Forelimb muscle (tissue), 1 donor: ENCODE measurements at regions not wholly inside any gene's neighbourhood (a gene's known extent, or its start where the extent isn't known, plus 50 kb on each side); places are given as distances from the start of the nearest gene placed in this dataset.

Experiments used
- DNase-seq: peaks from one replicate; pipeline ENCODE4 v3.0.0-alpha.2; 2013; ENCODE audit warnings: low read depth

DNA sequence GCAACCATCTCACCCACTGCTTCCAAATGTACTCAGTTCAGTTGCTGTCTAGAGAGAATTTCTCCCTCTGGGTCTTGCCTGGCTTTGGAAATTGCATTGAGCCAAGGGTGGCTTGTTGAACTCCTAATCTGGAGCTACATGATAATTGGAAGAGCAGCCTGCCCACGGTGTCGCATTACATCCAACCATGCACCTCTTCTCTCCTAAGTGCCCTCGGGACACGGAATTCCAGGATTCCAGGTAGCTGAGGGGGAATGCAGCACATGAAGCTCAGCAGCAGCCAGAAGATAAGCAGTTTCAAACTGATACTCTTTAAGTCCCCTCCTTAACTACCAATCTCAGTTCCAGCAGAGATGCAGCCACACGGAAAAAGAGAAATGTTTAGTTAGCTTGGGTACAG, 509.4 kb upstream of the KLF4 start:
- no peak for DNase-seq

DNA sequence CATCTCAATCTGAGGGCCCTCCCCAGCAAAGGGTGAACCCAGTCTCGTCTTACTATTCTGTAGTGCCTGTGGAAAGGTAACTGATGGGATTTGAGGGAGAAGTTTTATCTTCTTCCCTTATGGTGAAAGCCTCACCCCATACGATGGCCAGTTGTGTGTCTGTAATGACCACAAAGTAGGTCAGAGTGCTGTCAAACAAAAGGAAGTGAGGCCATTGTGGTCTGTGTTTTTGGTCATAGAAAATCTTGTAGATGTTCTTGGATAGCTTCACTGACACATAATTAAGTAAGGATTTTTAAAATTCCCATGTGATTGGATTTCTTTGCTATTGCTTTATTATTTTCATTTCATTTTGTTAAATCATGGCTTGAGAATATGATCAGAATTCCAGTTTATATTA, 505.1 kb upstream of the KLF4 start:
- no peak for DNase-seq

DNA sequence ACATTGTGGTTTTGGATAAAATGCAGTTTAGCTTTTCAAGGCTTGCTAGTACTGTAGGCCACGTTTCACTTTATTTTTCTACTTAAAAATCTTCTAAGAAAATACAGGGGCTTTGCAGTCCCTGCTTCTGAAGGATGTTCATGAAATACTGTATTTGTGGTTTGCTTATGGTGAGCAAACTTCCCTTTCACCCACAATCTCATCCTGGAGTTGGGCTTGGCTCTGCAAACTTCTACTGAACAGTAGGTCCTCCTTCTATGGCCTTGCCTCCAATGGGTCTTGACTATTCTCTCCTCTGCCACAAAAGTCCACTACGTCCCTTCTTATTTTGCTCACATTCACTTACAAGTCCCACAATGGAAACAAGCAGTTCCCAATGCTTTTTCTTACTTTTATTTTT, 502.7 kb upstream of the KLF4 start:
- no peak for DNase-seq

DNA sequence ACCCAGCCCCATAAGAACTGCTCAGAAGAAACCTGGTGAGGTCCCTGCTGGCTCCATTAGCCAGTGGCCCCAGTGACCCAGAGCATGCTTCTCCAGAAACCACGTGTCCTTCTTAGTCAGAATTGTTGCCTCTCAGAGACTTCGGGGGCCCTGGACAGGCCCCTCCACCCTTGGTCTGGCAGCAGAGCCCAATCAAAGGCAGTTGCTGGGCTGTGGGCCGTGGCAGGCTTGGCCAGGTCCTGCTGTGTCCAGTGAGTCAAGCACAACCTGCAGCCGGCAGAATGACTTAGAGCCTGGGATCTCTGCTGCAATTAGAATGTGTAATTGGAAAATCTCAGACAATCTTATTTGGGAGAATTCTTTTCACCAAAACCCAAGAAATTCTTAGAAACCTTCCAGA, 502.0 kb upstream of the KLF4 start:
- DNase-seq: no peak

DNA sequence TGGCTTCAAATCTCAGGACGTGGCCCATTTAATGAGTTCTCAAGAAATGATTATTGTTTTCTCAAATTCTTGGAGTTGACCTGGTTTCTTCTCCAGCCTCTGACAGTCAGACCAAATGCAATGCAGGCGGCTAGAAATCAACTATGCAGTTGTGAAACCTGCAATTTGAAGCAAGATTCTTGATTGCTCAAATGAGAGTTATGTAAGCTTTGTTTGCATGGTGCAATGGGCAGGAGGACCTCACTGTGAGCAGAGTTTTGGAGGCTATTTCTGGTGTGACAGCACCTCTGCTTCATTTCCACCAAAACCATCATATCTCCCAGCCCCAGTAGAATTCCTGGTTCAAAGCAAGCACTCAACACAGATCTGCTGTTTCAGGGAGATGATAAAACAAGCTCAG, 500.0 kb upstream of the KLF4 start:
- no peak for DNase-seq

DNA sequence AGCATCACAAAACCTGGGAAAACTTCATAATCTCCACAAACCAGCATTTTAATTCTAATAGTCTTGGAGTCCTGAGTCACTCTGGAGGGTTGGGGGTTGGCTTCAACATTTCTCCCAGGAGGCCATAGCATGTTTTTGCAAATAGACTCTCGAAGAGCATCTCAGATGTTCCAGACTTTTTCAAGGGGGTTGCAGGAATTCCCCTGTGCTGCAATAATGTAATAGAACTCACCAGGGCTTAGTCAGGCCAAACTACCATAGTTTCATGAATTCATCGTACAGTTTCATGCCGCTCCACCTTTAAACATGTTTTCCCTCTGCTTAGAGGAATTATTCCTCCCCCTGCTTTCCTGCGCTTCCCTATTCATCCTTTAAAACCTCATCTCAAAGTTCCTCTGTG, 499.5 kb upstream of the KLF4 start:
- no peak for DNase-seq

DNA sequence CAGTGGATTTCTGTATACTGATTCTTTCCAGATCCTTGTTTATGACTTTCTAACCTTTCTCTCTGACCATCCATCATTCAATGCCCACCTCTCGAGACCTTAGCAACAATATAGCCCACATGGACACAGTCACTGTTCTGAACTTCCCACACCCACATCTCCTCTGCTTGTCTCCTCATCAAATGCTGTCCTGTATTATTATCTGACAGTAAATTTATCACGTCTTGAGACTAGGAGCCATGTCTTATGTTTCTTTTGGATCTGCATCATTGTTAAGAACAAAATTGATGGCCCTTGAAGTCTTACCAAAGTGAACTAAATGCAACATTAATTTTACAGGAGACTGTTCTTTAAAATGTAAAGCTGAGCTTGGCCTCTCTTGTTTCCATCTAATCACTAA, 495.4 kb upstream of the KLF4 start:
- no peak for DNase-seq

DNA sequence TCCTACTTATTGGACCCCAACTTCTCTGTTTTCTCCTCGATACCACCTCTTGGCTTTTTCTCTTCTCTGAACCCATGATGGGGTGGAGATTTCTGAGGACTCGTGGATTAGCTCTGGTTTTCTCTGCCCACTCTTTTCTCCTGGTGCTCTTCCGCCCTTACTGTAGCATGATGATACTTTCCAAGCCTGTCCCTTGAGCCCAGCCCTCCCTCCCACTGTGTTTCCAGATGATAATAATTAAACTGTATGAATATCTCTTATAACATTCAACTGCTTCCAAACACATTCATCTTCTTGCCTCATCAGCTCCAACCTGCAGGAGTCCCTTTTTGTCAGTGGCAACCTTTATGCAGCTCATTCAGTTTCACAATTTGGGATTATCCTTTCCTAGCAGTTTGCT, 494.2 kb upstream of the KLF4 start:
- no peak for DNase-seq

DNA sequence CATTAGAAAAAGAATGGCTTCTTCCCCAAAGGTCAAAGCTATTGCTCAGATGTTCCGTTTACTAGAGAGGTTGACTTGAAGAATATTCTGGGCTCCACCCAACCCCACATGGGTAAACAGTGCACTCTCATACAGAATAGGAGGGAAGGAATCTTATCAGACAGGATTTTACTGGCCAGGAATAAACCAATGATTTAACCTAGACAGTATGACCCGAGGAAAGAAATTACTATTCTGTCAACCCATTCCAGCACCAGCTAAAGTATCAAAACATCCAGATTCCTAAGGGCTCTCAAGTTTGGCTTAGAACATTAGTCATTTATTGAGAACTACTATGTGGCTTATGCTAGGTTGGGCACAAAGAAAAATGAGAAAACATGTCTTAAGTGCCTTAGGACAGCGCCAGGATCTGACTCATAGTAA, 493.6 kb upstream of the KLF4 start:
- no peak for DNase-seq

DNA sequence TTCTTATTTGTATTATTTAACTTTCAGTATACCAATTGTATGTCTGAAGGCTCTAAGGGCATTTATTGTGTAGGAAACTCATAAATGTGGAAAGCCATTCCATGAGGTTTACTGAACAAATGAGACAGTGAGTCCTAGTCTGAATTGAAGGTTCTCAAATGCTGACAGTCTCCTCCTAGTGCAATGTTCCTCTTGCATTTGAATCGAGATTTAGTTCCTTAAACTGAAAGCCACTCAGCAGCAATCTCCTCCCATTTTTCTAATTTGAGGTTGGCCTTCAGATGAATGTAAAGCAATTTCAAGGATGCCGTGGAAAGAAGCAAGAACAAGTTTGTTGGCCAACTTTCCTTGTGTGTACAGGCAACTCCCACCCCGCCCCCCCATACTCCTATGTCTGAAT, 493.2 kb upstream of the KLF4 start:
- DNase-seq: no peak

DNA sequence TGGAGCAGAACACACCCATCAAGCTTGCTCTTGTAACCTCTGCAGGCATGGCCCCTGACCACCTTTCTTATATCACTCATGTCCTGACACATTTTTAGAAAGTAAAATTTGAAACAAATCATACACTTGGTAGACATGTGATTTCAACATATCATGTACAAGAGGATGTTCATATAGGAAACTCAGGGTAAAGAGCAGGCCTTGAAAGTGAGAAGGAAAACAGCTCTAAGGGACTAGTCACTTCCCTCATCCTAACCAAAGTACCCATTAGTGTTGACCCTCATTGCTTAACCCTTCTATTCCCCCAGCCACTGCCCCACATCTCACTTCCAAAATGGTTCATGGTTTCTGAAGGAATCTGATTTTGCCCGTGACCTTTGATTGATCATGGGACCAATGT, 492.4 kb upstream of the KLF4 start:
- DNase-seq: no peak

DNA sequence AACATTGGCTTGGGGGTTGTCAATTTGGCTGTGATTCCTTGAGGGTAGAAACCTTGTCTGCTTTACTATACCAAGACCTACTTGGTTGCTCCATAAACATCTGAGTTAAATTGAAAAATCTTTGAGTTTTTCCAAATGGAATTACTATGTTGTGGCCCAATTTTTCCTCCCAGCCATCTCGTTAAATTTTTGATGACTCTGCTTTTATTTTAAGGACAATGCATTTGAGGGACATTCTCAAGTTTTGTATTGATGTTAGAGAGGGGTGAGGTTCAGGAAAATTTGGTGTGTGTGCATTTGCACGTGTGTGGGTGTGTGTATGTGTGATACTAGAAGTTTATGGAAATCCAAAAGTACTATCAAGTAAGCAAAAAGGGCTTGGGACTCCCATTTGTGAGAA, 491.4 kb upstream of the KLF4 start:
- DNase-seq: no peak

DNA sequence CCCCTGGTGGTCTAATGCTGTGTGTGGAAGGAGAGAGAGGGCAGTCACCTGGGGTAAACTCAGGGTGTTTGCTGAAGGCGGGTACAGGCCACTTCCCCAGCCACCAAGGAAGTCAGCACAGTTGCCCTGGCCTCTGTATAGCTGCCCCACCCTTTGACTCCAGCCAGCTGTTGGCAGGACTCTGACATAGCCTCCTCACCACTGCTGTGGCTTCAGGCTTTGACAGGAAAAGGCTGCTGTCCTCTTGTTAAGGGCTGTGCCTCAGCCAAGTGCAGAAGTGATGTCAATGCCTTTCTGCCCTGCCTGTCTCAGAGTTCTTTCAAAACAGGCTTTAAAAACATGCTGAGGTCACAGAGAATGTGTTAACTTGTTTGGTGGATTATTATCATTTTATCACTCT, 487.2 kb upstream of the KLF4 start:
- no peak for DNase-seq

DNA sequence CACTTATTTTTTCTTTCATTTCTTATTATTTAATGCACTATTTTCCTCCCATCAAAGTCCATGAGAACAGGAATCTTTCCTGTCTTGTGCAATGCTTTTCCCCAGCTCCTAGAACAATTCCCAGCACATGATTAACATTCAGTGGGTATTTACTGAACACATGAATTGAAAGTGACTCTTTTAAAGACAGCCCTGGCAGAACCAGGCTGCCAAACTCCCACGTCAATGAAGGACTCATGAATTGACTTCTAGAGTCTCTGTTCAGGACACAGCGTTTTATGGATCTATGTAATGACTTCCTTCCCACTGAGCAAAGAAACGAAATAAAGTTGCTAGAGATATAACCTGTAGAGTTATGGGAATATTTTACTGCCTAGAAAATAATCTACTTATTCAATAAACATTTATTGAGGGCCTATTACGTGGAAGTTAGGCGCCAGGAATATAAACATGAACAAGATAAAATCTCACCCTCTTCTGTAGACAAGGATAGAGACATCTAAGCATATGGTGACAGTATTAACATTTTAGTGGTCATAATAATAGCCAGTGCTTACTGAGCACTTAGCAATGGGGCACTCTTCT, 485.9 kb upstream of the KLF4 start:
- DNase-seq: no peak

DNA sequence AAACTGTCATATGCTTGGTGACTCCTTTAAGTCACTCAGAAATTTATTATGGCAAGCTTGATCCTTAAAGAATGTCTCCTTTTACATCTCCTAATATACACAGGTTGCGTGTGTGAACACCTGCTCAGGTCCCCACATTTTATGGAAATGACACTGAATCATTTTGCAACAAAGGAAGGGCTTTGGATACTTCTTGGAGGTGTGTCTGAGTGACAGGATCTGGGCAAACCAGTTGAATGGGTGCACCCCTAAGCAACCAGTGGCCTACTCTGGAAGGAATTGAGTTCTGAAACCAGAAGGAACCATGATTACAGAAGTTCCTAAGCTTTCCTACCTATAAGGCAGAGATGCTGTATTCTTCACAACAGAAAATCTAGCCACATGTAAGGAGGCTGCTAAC, 483.9 kb upstream of the KLF4 start:
- no peak for DNase-seq

DNA sequence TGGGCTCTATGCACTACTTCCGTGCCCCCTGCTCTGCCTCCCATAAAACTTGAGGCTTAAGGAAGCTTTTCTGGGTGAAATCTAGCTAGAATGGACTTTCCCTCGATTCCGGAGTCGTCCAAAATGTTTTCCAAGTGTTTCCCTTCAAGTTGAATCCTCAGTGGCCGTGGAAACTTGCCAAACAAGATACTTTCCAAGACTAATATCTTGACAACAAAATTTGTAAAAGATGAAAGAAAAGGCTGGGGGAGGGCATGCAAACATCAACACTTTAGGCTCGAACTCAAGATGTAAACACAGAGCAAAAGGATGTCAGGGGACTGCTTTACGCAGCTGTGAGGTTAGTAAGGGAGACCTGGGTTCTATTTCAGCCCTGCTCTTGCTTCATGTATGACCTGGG, 482.8 kb upstream of the KLF4 start:
- no peak for DNase-seq

DNA sequence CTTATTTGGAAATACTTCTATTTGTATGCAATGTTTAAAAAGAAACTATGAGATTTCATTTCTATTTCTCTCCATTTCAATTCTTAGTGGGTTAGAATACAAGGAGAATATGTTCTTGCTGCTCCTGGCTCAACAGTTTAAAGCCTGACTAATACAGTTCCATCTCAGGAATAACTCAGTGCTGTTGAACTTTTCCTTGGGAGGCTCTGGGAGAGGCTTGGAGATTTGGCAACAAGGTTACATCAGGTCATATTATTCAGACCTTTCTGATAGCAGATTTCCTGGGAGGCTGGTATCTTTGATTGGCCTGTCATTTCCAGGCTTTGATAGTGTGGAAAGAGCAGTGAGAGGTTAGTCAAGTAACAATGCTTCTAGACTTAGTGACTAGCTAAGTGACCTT, 481.7 kb upstream of the KLF4 start:
- no peak for DNase-seq

DNA sequence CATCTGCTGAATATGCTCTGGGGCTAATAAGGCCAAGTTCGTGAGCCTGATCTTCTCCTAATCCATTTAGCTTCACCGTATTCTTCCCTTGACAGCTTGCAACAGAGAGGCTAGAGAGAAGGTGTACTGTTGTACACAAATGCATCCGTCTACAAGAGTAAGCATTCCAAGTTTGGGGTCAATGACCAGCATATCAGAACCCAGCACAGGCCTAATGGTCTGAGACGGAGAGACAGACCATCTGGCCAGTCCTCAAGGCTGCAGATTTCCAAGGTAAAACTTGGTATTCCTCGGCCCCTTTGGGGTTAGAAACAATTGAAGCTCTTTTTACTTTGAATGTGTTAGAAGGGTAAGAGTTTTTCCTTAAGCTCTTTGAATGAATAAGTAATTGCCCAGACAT, 481.2 kb upstream of the KLF4 start:
- DNase-seq: no peak

DNA sequence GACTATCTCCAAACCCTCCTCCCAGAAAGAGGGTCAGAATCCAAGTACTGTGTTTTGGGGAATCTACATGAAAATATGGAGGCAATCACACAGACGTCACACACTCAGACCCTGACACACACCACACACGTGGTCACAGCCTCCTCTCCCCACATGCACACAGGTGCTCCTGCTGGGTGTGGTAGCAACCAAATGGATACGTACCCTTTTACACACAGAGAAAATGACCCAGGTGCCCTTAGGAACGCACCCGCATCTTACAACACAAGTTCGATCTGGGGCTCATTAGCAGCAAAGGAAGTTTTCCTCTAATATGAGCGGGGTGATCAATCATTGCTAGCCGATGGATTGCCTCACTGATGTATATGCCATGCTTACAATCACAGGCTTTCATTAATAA, 480.2 kb upstream of the KLF4 start:
- DNase-seq: no peak

DNA sequence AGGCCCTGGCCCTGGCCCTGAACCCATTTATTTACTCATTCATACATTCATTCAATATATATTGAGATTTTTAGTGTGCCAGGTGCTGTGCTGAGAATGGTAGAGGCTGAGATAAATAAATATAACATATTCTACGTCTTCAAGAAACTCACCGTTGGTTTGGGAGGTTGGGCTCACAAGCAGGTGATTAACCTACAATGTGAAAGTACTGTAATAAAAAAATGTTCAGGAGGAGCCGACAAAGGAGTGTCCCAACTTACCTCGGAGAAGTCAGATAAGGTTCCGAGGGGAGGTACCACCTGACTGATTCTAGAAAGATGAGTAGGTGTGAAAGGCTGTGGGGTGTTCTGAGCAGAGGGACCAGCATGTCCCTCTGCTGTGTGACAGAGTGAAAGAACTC, 479.6 kb upstream of the KLF4 start:
- DNase-seq: no peak

DNA sequence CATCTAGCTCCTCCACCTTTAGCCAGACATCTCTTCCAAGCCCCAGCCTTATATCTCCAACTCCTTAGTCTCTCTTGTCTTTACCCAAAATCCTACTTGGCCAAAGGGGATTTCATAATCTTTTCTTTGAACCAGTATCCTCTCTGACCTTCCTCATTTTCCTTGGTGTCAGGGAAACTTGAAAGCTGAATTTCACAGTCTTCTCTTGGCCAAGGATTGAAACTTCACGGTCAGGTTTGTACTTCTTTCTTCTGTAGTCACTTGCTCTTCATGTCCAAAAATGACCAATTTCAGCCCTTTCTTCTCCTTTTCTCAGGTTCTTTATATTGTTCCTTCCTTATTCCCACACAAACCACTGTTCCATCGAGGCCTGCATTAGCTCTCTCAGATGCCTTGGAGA, 473.7 kb upstream of the KLF4 start:
- DNase-seq: no peak

DNA sequence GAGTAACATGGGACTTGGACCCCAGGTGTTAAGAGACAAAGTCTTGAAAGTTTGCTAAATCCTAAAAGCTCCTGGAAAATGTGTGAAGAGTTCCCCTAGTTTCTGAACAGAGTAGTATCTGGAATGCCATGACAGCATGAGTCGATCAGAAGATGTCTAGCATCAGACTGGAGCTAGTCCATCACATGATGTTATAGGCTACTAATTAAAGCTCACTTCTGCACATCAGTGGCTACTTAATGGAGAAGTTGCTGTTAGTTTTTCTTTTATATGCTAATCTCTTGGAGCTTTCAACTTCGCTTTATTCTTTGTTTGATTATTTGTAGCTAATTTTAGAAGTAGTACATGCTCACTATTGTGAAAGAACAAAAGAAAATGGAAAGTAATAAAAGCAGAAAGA, 471.3 kb upstream of the KLF4 start:
- DNase-seq: no peak

DNA sequence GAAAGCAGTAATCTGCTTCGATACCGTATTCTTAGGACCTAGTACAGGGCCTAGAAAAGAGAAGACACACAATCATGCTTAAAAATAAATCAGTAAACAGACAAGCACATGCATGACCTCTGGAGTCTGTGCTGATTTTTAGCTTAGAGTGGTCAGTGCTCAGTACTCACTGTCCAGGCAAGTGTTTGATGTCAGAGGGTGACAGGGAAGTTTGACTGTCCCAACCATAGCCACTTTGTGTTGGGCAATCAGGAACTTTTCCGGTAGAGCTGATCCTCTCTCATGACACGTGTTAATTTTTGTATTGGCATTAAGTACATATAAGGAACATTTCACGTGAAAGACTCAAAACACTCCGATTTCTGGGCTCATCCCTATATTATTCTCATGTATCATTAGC, 464.7 kb upstream of the KLF4 start:
- DNase-seq: no peak

DNA sequence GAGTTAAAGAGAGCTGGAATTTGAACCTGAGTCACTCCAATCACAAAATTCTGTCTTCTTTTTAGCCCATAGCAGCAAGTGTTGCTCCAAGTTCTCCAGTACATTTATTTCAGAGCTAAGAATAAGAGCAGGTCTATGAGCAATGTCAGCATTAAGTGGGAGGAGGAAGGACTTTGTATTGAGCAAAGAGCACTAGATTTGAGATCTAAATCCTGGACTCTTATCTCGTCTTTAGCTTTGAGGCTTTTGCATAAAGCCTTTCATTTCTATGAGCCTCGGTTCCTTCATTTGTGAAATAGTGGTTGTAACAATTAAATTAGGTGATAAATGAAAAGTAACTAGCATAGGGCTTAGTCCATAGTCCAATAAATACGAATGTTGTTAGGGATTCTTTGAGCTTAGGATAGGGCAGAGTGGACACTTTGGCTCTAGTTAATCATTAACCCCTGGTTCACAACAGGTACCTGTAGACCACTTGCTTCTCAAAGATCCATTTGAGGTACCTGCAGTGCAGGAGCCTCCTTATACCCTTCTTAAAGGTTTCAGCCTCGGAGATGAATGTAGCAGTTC, 464.1 kb upstream of the KLF4 start:
- no peak for DNase-seq

DNA sequence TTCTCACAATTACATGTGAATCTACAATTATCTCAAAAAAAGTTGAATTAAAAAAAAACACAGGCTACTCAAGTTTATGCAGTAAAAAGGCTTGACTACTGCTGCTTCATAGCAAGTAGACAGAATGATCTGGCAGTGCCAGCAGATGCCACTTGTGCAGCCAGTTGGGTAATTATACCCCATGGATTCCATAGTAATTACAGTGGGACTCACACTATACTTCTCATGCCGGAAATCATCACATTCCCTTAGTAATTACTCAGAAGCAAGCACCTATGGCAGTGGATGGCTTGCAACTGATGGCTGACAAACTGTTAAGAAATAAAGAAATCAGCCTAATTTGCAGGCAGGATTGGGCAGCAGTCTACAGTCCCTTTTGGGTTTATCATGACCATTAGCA, 463.2 kb upstream of the KLF4 start:
- DNase-seq: no peak
